ENCODE measurements at regions not wholly inside any gene's neighbourhood (a gene's known extent, or its start where the extent isn't known, plus 50 kb on each side); places are given as distances from the start of the nearest gene placed in this dataset.

DNA sequence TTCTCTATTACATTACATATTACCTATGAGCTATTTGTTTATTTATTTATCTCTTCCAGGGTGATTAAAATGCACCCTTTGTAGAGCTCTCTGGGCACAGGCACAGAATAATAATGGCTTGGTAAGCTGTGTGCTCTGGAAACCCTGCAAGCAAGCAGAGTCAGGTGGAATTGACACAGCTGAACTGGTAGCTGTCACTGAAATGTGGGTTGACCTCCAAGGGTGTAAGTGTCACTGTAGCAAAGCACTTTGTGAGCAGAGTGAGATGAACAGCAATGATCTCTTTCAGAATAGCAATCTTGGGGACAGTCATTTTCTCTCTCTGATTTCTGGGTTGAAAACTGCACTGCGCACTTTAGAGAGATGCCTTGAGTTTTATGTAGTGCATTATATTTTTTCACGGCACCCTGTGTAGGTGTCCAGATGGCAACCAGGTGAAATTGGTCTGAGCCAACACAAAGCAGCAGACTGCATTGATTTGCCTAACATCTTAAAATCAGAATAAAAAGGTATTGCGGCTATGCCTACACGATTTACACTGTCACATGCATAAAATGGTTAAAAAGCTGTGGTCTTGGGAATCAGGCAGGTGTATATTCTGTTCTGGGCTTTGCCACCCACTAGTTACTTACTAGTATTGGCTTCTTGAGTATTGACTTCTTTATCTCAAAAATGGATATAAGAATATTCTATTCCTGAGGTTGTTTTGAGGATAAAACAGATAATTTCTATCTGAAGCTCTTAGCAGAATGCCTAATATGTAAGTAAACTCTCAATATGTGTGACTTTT is 450.3 kb downstream of the RAPGEF2 start:
- TF ChIP-seq, protein P1, sequence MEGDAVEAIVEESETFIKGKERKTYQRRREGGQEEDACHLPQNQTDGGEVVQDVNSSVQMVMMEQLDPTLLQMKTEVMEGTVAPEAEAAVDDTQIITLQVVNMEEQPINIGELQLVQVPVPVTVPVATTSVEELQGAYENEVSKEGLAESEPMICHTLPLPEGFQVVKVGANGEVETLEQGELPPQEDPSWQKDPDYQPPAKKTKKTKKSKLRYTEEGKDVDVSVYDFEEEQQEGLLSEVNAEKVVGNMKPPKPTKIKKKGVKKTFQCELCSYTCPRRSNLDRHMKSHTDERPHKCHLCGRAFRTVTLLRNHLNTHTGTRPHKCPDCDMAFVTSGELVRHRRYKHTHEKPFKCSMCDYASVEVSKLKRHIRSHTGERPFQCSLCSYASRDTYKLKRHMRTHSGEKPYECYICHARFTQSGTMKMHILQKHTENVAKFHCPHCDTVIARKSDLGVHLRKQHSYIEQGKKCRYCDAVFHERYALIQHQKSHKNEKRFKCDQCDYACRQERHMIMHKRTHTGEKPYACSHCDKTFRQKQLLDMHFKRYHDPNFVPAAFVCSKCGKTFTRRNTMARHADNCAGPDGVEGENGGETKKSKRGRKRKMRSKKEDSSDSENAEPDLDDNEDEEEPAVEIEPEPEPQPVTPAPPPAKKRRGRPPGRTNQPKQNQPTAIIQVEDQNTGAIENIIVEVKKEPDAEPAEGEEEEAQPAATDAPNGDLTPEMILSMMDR (IDR thresholded peaks at IDR 0.05; ENCODE audit: insufficient read depth, low read depth, low read length), result no peak
- no peak for TF ChIP-seq EZH2 (IDR thresholded peaks at IDR 0.05; ENCODE audit: insufficient read depth, low read length)
- Histone ChIP-seq H3K27ac (ENCODE audit: low read depth, low read length) (no peak overlapping the region), H3K4me3 (ENCODE audit: insufficient read depth, low read depth, low read length) (no peak overlapping the region), H3K9me3 (ENCODE audit: insufficient read depth, low read depth, low read length) (no peaks in the 10 kb centered on the region), H4K20me1 (ENCODE audit: insufficient read depth, low read length) (no peaks in the 10 kb centered on the region), H3K9ac (ENCODE audit: low read length) (no peak overlapping the region), H3K4me2 (ENCODE audit: low read length) (no peak overlapping the region), H3K36me3 (ENCODE audit: insufficient read depth, low read length) (no peaks in the 10 kb centered on the region), H2AFZ (ENCODE audit: low read depth, low read length) (no peak overlapping the region), H3K4me1 (ENCODE audit: insufficient read depth, low read length) (no peaks in the 10 kb centered on the region), H3K27me3 (ENCODE audit: insufficient read depth, low read length) (no peaks in the 10 kb centered on the region), H3K79me2 (ENCODE audit: insufficient read depth, low read length) (no peaks in the 10 kb centered on the region)
- no peak overlapping the region for H3K4me3 Mint-ChIP-seq (ENCODE audit: unreplicated experiment)
- H3K36me3 Mint-ChIP-seq (ENCODE audit: low read depth, unreplicated experiment), result no peaks in the 10 kb centered on the region
- no peak for DNase-seq (ENCODE audit: low read depth)
- no peaks in the 10 kb centered on the region for H3K4me1 Mint-ChIP-seq (ENCODE audit: low read depth, unreplicated experiment)
- H3K27me3 Mint-ChIP-seq (ENCODE audit: low read depth, unreplicated experiment), result no peaks in the 10 kb centered on the region
- no peak for FAIRE-seq
- no peak overlapping the region for H3K27ac Mint-ChIP-seq (ENCODE audit: unreplicated experiment)
- H3K9me3 Mint-ChIP-seq (ENCODE audit: unreplicated experiment), result no peaks in the 10 kb centered on the region

DNA sequence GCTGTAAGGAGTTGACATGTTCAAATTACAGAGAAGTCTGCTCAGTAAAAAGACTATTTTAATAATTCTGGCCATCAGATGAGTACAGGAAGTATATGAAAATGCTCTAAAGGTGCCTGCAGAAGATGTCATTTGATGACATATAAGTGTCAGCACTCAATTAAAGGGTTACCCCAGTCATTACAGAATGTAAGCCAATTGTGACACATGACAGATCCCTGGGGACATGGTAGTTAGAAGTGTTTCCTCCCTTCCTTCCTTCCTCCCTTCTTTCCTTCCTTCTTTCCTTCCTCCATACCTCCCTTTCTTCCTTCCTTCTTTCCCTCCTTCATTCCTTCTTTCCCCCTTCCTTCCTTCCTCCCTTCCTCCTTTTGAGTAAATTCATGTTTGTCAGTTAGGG is 453.0 kb downstream of the RAPGEF2 start:
- Mint-ChIP-seq H3K36me3 (ENCODE audit: low read depth, unreplicated experiment) (no peaks in the 10 kb centered on the region), H3K27me3 (ENCODE audit: low read depth, unreplicated experiment) (no peaks in the 10 kb centered on the region), H3K9me3 (ENCODE audit: unreplicated experiment) (peaks cover 10% of the 10 kb centered on the region), H3K4me3 (ENCODE audit: unreplicated experiment) (no peak overlapping the region), H3K27ac (ENCODE audit: unreplicated experiment) (no peak overlapping the region), H3K4me1 (ENCODE audit: low read depth, unreplicated experiment) (no peaks in the 10 kb centered on the region)
- DNase-seq (ENCODE audit: low read depth) (no peak), FAIRE-seq (no peak)
- Histone ChIP-seq H3K79me2 (ENCODE audit: insufficient read depth, low read length) (no peaks in the 10 kb centered on the region), H3K27ac (ENCODE audit: low read depth, low read length) (no peak overlapping the region), H3K36me3 (ENCODE audit: insufficient read depth, low read length) (no peaks in the 10 kb centered on the region), H4K20me1 (ENCODE audit: insufficient read depth, low read length) (no peaks in the 10 kb centered on the region), H3K4me3 (ENCODE audit: insufficient read depth, low read depth, low read length) (no peak overlapping the region), H3K27me3 (ENCODE audit: insufficient read depth, low read length) (no peaks in the 10 kb centered on the region), H2AFZ (ENCODE audit: low read depth, low read length) (no peak overlapping the region), H3K4me1 (ENCODE audit: insufficient read depth, low read length) (no peaks in the 10 kb centered on the region), H3K4me2 (ENCODE audit: low read length) (no peak overlapping the region), H3K9me3 (ENCODE audit: insufficient read depth, low read depth, low read length) (no peaks in the 10 kb centered on the region), H3K9ac (ENCODE audit: low read length) (no peak overlapping the region)
- TF ChIP-seq, protein P1 (IDR thresholded peaks at IDR 0.05; ENCODE audit: insufficient read depth, low read depth, low read length), result no peak
- no peak for TF ChIP-seq EZH2 (IDR thresholded peaks at IDR 0.05; ENCODE audit: insufficient read depth, low read length)

DNA sequence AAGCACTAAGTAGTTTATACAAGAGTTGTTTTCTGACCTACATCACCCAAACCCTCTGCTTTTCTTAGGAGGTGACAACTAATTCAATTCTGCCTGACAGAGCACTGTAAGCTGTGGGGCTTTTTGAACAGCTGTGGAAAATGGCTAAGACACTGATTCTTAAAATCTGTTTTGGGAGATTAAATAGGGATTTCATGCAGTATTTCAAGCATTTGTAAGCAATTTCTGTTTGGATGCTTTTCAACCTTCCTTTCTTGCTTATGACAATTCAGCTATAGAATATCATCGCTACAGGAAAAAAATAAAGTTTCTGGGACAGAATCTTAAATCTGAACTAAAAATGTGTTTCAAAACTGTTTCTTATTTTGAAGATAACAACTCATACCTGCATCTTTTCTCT is 459.5 kb downstream of the RAPGEF2 start:
- H3K9me3 Mint-ChIP-seq (ENCODE audit: unreplicated experiment), result peaks cover 14% of the 10 kb centered on the region
- H4K20me1 ChIP-seq (ENCODE audit: insufficient read depth, low read length), result no peaks in the 10 kb centered on the region

More for the DNA sequence above, 459.5 kb downstream of the RAPGEF2 start:
- Histone ChIP-seq H3K9ac (ENCODE audit: low read length) (no peak overlapping the region), H3K4me2 (ENCODE audit: low read length) (no peak overlapping the region), H3K27me3 (ENCODE audit: insufficient read depth, low read length) (no peaks in the 10 kb centered on the region), H3K36me3 (ENCODE audit: insufficient read depth, low read length) (no peaks in the 10 kb centered on the region), H3K4me3 (ENCODE audit: insufficient read depth, low read depth, low read length) (no peak overlapping the region), H3K79me2 (ENCODE audit: insufficient read depth, low read length) (no peaks in the 10 kb centered on the region), H3K27ac (ENCODE audit: low read depth, low read length) (no peak overlapping the region), H3K4me1 (ENCODE audit: insufficient read depth, low read length) (no peaks in the 10 kb centered on the region), H2AFZ (ENCODE audit: low read depth, low read length) (no peak overlapping the region), H3K9me3 (ENCODE audit: insufficient read depth, low read depth, low read length) (no peaks in the 10 kb centered on the region)
- Mint-ChIP-seq H3K4me3 (ENCODE audit: unreplicated experiment) (no peak overlapping the region), H3K27ac (ENCODE audit: unreplicated experiment) (no peak overlapping the region), H3K27me3 (ENCODE audit: low read depth, unreplicated experiment) (no peaks in the 10 kb centered on the region), H3K36me3 (ENCODE audit: low read depth, unreplicated experiment) (no peaks in the 10 kb centered on the region), H3K4me1 (ENCODE audit: low read depth, unreplicated experiment) (no peaks in the 10 kb centered on the region)
- TF ChIP-seq EZH2 (IDR thresholded peaks at IDR 0.05; ENCODE audit: insufficient read depth, low read length), result no peak
- TF ChIP-seq, protein P1 (IDR thresholded peaks at IDR 0.05; ENCODE audit: insufficient read depth, low read depth, low read length), result no peak
- DNase-seq (ENCODE audit: low read depth) (no peak), FAIRE-seq (no peak)
